SK-N-SH treated with all-trans-retinoic acid at 6 μM for 48 hours (cell line): ENCODE measurements at regions not wholly inside any gene's neighbourhood (a gene's known extent, or its start where the extent isn't known, plus 50 kb on each side); places are given as distances from the start of the nearest gene placed in this dataset.

ENCODE experiments used
- ARNTL ChIP-seq: fragments of 450-650 bp; formaldehyde crosslinking; IDR thresholded peaks from 2 replicates; pipeline ENCODE4 v1.5.0; 2020; ENCODE audit warnings: low read depth, mild to moderate bottlenecking, moderate library complexity, borderline replicate concordance
- OSR1 ChIP-seq: fragments of 250-450 bp; sonication (Bioruptor Pico); IDR thresholded peaks from 2 replicates; pipeline ENCODE4 v1.8.0; 2022; ENCODE audit warnings: moderate library complexity, mild to moderate bottlenecking, inconsistent platforms
- TOX ChIP-seq: fragments of 250-450 bp; sonication (Bioruptor Pico); IDR thresholded peaks from 2 replicates; pipeline ENCODE4 v1.8.0; 2021; ENCODE audit warnings: mild to moderate bottlenecking, moderate library complexity, borderline replicate concordance
- ZFP30 ChIP-seq: fragments of 450-650 bp; formaldehyde crosslinking; IDR thresholded peaks from 2 replicates; pipeline ENCODE4 v1.5.0; 2022; ENCODE audit warnings: mild to moderate bottlenecking, moderate library complexity
- ZNF565 ChIP-seq: fragments of 450-650 bp; formaldehyde crosslinking; conservative IDR thresholded peaks from 2 replicates; pipeline ENCODE4 v1.5.0; 2020; ENCODE audit warnings: low read depth, mild to moderate bottlenecking, moderate library complexity
- TF ChIP-seq, protein P1 (sequence below): fragments of 250-450 bp; sonication (Bioruptor Pico); IDR thresholded peaks from 2 replicates; pipeline ENCODE4 v1.5.1; 2020; ENCODE audit warnings: low read depth, mild to moderate bottlenecking, moderate library complexity

DNA sequence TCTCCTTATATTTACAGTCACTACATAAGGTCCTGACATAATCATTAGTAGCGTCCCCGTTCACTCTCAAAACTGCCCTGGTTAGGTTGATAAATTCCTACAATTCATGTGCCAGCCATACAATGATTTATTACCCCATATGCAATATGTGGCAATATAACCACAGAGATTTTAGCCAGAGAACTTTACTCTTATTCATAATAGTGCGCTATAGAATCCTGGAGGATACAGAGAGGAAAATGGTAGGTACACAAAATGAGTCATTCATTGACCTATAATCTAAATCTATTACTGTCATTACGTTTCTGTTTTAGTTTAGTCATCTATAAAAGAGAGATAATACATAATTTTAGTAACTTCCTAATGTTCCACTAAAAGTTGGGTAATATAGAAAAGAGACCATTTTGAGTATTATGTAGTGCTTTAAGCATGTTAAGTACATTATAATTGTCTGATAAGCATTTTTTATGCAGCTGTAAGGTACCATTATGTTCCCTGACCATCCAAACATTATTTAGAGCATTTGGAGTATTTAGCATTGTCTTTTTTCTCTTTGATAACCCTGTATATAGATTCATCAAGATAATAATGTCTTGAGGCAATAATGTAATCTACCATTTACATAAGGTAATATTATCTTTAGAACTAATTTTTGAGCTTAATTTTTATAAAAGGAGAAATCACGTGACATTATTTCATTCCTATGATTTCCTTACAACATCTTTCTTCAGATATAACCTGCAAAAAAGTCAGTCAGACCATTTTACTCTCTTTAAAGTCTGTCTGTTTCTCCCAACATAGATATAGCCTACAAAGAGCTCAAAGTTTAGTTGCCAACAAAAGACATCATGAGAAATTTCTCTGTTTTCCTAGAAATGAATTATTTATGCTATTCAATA lies 655.5 kb upstream of the ZNF608 start:
- TF ChIP-seq TOX = no peak
- no peak for TF ChIP-seq ZFP30 (CRISPR knock-in tag)
- TF ChIP-seq, protein P1, sequence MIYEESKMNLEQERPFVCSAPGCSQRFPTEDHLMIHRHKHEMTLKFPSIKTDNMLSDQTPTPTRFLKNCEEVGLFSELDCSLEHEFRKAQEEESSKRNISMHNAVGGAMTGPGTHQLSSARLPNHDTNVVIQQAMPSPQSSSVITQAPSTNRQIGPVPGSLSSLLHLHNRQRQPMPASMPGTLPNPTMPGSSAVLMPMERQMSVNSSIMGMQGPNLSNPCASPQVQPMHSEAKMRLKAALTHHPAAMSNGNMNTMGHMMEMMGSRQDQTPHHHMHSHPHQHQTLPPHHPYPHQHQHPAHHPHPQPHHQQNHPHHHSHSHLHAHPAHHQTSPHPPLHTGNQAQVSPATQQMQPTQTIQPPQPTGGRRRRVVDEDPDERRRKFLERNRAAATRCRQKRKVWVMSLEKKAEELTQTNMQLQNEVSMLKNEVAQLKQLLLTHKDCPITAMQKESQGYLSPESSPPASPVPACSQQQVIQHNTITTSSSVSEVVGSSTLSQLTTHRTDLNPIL (CRISPR knock-in tag) = peak; percentile 64; the same call in 1 of the 2 replicates
- TF ChIP-seq ZNF565 (CRISPR knock-in tag) = no peak
- no peak for TF ChIP-seq OSR1 (CRISPR knock-in tag)
- TF ChIP-seq ARNTL (CRISPR knock-in tag) = no peak
